ENCODE measurements at regions not wholly inside any gene's neighbourhood (a gene's known extent, or its start where the extent isn't known, plus 50 kb on each side); places are given as distances from the start of the nearest gene placed in this dataset.

DNA sequence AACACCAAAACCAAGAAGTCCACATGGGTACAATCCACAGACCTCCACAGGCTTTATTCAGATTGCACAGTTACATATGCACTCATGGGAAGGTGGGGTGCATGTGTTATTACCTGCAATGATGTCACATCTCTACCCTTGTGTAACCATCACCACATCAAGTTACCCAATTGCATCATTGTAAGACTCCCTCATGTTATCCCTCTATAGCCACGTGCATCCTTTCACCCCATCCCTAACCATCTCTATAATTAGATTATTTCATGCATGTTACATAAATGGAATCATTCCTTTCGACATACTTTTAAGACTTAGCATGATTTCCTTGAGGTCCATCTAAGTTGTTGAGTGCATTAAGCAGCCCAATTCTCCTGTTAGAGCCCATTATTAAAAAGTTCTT is 408.2 kb upstream of the C16orf82 start (continued):
- TF ChIP-seq CEBPB (IDR thresholded peaks at IDR 0.05; ENCODE audit: borderline replicate concordance, low read depth, low read length) (peak; percentile 27; the same call in 1 of the 2 replicates), PPARG (CRISPR knock-in tag; conservative IDR thresholded peaks at IDR 0.05) (no peak), ZSCAN31 (CRISPR knock-in tag; IDR thresholded peaks at IDR 0.05; ENCODE audit: low read depth) (no peak), TMF1 (CRISPR knock-in tag; IDR thresholded peaks at IDR 0.05; ENCODE audit: low read depth) (no peak), MIER3 (CRISPR knock-in tag; IDR thresholded peaks at IDR 0.05; ENCODE audit: borderline replicate concordance) (no peak), ZNF546 (CRISPR knock-in tag; conservative IDR thresholded peaks at IDR 0.05) (no peak), ZNF501 (CRISPR knock-in tag; IDR thresholded peaks at IDR 0.05) (no peak), ZNF326 (CRISPR knock-in tag; IDR thresholded peaks at IDR 0.05; ENCODE audit: borderline replicate concordance) (no peak), ATF7 (IDR thresholded peaks at IDR 0.05) (peak; percentile 32; the same call in 1 of the 2 replicates), ATF7 (CRISPR knock-in tag; IDR thresholded peaks at IDR 0.05) (no peak), NR2F6 (IDR thresholded peaks at IDR 0.05) (no peak), NR2F6 (CRISPR knock-in tag; IDR thresholded peaks at IDR 0.05) (no peak), ZNF670 (CRISPR knock-in tag; IDR thresholded peaks at IDR 0.05; ENCODE audit: borderline replicate concordance) (no peak), PAF1 (CRISPR knock-in tag; IDR thresholded peaks at IDR 0.05) (no peak)
- TF ChIP-seq, protein P1, sequence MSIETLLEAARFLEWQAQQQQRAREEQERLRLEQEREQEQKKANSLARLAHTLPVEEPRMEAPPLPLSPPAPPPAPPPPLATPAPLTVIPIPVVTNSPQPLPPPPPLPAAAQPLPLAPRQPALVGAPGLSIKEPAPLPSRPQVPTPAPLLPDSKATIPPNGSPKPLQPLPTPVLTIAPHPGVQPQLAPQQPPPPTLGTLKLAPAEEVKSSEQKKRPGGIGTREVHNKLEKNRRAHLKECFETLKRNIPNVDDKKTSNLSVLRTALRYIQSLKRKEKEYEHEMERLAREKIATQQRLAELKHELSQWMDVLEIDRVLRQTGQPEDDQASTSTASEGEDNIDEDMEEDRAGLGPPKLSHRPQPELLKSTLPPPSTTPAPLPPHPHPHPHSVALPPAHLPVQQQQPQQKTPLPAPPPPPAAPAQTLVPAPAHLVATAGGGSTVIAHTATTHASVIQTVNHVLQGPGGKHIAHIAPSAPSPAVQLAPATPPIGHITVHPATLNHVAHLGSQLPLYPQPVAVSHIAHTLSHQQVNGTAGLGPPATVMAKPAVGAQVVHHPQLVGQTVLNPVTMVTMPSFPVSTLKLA (IDR thresholded peaks at IDR 0.05) = peak; percentile 94
- TF ChIP-seq, protein P2, sequence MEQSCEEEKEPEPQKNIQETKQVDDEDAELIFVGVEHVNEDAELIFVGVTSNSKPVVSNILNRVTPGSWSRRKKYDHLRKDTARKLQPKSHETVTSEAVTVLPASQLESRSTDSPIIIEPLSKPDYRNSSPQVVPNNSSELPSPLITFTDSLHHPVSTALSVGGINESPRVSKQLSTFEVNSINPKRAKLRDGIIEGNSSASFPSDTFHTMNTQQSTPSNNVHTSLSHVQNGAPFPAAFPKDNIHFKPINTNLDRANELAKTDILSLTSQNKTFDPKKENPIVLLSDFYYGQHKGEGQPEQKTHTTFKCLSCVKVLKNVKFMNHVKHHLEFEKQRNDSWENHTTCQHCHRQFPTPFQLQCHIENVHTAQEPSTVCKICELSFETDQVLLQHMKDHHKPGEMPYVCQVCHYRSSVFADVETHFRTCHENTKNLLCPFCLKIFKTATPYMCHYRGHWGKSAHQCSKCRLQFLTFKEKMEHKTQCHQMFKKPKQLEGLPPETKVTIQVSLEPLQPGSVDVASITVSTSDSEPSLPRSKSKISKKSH (CRISPR knock-in tag; IDR thresholded peaks at IDR 0.05; ENCODE audit: borderline replicate concordance) = no peak
- TF ChIP-seq, protein P3, sequence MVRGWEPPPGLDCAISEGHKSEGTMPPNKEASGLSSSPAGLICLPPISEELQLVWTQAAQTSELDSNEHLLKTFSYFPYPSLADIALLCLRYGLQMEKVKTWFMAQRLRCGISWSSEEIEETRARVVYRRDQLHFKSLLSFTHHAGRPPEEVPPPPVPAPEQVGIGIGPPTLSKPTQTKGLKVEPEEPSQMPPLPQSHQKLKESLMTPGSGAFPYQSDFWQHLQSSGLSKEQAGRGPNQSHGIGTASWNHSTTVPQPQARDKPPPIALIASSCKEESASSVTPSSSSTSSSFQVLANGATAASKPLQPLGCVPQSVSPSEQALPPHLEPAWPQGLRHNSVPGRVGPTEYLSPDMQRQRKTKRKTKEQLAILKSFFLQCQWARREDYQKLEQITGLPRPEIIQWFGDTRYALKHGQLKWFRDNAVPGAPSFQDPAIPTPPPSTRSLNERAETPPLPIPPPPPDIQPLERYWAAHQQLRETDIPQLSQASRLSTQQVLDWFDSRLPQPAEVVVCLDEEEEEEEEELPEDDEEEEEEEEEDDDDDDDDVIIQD (CRISPR knock-in tag; IDR thresholded peaks at IDR 0.05; ENCODE audit: low read depth) = no peak
- TF ChIP-seq, protein P4, sequence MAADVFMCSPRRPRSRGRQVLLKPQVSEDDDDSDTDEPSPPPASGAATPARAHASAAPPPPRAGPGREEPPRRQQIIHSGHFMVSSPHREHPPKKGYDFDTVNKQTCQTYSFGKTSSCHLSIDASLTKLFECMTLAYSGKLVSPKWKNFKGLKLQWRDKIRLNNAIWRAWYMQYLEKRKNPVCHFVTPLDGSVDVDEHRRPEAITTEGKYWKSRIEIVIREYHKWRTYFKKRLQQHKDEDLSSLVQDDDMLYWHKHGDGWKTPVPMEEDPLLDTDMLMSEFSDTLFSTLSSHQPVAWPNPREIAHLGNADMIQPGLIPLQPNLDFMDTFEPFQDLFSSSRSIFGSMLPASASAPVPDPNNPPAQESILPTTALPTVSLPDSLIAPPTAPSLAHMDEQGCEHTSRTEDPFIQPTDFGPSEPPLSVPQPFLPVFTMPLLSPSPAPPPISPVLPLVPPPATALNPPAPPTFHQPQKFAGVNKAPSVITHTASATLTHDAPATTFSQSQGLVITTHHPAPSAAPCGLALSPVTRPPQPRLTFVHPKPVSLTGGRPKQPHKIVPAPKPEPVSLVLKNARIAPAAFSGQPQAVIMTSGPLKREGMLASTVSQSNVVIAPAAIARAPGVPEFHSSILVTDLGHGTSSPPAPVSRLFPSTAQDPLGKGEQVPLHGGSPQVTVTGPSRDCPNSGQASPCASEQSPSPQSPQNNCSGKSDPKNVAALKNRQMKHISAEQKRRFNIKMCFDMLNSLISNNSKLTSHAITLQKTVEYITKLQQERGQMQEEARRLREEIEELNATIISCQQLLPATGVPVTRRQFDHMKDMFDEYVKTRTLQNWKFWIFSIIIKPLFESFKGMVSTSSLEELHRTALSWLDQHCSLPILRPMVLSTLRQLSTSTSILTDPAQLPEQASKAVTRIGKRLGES (CRISPR knock-in tag; IDR thresholded peaks at IDR 0.05; ENCODE audit: borderline replicate concordance) = no peak

Measured in HepG2 (cell line).